Mesothelial cell of epicardium (in vitro differentiated cells): ENCODE measurements at regions not wholly inside any gene's neighbourhood (a gene's known extent, or its start where the extent isn't known, plus 50 kb on each side); places are given as distances from the start of the nearest gene placed in this dataset.

ENCODE experiments used
- DNase-seq, 2 experiments: peaks; one replicate each; pipeline ENCODE4 v3.0.0; 2021; ENCODE audit warnings: low spot score in 2 of 2; ENCODE audit not compliant: unreplicated experiment in 2 of 2
- H3K27ac Mint-ChIP-seq: 2 replicates; pipeline ENCODE4 v1.8.0; 2021; ENCODE audit warnings: mixed read lengths
- H3K27me3 Mint-ChIP-seq: 2 replicates; pipeline ENCODE4 v1.8.0; 2021; ENCODE audit warnings: low read depth, mixed read lengths
- H3K36me3 Mint-ChIP-seq: 2 replicates; pipeline ENCODE4 v1.8.0; 2021; ENCODE audit warnings: mixed read lengths
- H3K4me1 Mint-ChIP-seq: 2 replicates; pipeline ENCODE4 v1.8.0; 2021; ENCODE audit warnings: mixed read lengths
- H3K4me3 Mint-ChIP-seq: 2 replicates; pipeline ENCODE4 v1.8.0; 2021; ENCODE audit warnings: mild to moderate bottlenecking, moderate library complexity, mixed read lengths
- H3K9me3 Mint-ChIP-seq: 2 replicates; pipeline ENCODE4 v1.8.0; 2021; ENCODE audit warnings: mixed read lengths
- TF ChIP-seq, protein P1 (sequence below): fragments of 200-600 bp; sonication (generic); IDR thresholded peaks from one replicate; pipeline ENCODE4 v1.5.0; 2021; ENCODE audit warnings: antibody characterized with exemption; ENCODE audit not compliant: unreplicated experiment

DNA sequence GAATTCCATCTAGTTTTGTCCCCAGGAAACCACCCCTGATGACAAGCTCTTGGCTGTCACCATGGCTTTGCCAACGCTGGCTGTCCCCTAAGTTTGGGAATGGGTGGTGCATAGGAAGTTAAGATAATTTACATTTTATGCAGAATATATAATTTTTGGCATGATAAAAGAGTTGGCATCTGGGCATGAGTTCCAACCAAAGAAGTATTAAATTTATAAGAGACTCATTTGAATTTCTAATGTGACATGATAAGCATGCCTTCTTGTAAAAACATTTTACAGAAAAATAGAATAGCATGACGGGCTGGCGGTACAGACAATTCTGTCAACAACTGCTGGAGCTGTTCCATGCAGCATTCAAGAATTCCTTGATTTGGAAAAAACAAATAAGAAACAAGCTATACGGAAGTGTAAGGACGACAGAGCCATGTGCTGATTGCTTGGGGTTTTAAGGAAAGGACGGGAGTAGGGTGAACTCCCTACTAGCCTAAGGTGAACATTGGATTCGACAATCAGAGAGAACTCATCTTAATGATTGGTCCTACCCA lies 106.8 kb upstream of the C1orf21 start:
- H3K27me3 Mint-ChIP-seq: no peaks in the 10 kb centered on the region
- no peak for DNase-seq
- H3K27ac Mint-ChIP-seq: no peak overlapping the region
- no peaks in the 10 kb centered on the region for H3K4me1 Mint-ChIP-seq
- no peaks in the 10 kb centered on the region for H3K36me3 Mint-ChIP-seq
- H3K4me3 Mint-ChIP-seq: no peak overlapping the region
- TF ChIP-seq, protein P1, sequence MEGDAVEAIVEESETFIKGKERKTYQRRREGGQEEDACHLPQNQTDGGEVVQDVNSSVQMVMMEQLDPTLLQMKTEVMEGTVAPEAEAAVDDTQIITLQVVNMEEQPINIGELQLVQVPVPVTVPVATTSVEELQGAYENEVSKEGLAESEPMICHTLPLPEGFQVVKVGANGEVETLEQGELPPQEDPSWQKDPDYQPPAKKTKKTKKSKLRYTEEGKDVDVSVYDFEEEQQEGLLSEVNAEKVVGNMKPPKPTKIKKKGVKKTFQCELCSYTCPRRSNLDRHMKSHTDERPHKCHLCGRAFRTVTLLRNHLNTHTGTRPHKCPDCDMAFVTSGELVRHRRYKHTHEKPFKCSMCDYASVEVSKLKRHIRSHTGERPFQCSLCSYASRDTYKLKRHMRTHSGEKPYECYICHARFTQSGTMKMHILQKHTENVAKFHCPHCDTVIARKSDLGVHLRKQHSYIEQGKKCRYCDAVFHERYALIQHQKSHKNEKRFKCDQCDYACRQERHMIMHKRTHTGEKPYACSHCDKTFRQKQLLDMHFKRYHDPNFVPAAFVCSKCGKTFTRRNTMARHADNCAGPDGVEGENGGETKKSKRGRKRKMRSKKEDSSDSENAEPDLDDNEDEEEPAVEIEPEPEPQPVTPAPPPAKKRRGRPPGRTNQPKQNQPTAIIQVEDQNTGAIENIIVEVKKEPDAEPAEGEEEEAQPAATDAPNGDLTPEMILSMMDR: no peak
- H3K9me3 Mint-ChIP-seq: peaks cover 18% of the 10 kb centered on the region

DNA sequence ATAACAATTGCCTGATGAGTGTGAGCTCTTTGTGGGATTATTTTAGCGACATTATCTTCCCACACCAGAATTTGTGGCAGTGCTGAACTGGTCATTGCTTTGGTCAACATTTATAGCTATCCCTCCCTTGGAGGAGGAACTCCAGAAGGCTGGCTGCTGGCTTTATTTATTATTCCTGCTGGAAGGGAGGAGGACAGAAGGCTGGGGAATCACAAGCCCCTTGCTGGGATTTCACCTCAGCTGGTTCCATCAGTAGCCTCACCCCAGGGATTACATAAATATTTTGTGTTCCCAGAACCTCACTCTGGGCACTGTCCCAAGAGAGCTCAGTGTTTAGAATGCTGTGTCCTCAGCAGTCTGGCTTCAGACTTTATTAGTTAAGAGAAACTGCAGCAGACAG lies 102.8 kb upstream of the C1orf21 start:
- no peak overlapping the region for H3K27ac Mint-ChIP-seq
- DNase-seq: no peak
- TF ChIP-seq, protein P1: no peak
- H3K4me1 Mint-ChIP-seq: no peaks in the 10 kb centered on the region
- H3K36me3 Mint-ChIP-seq: peaks cover 4% of the 10 kb centered on the region
- H3K9me3 Mint-ChIP-seq: peaks cover 14% of the 10 kb centered on the region
- no peaks in the 10 kb centered on the region for H3K27me3 Mint-ChIP-seq
- no peak overlapping the region for H3K4me3 Mint-ChIP-seq

DNA sequence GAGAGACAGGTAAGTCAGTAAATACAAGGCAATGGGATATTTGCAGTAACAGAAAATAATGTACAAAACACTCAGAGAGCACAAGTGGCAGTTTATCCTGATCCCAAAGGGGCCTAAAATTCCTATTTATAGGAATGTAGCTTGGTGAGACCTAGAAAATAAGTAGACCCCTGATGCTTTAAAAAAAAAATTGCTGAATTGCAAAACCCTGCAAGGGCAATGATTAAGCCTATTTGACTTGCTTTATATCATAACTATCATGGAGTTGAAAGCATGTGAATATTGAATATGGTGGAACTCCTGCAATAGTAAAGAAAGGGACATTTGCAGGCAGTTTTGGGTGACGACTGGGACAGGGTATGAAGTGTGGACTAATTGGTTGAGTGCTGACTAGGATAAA lies 101.9 kb upstream of the C1orf21 start:
- H3K4me3 Mint-ChIP-seq: no peak overlapping the region
- H3K4me1 Mint-ChIP-seq: no peaks in the 10 kb centered on the region
- DNase-seq: no peak
- H3K27me3 Mint-ChIP-seq: no peaks in the 10 kb centered on the region
- TF ChIP-seq, protein P1: no peak
- no peak overlapping the region for H3K27ac Mint-ChIP-seq
- H3K36me3 Mint-ChIP-seq: peaks cover 4% of the 10 kb centered on the region
- H3K9me3 Mint-ChIP-seq: peaks cover 22% of the 10 kb centered on the region

DNA sequence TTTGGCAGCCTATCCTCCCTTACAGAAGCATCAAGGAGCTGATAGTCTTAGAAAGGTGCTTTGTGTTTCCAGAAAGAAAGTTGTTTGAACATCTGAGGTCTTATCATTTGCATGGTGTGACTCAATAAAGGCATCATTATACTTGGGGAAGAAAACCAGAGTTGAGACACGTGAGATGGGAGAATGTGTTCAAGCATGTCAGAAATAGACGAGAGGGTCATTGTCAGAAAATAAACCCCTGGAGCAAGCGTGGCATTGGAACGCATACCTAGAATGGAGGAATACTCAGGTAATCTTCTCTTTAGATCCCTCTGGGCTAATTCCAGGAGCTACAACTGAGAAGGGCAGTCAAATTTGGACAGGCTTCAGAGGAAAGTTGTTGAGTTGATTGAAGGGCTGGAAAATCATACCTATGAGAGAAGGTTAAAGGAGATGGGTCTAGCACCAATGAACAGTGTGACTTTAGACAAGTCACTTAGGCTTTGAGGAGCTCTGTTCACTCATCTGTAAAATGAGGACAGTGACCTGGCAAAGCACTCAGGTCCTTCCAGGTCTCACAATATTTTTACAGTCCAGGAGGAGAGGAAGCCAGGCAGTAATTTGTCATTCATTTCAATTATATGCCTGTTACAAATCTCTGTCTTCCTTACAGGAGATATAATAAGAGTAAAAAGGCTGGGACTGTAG lies 101.3 kb upstream of the C1orf21 start:
- no peak overlapping the region for H3K27ac Mint-ChIP-seq
- no peak overlapping the region for H3K4me3 Mint-ChIP-seq
- no peak for DNase-seq
- H3K36me3 Mint-ChIP-seq: peaks cover 4% of the 10 kb centered on the region
- no peaks in the 10 kb centered on the region for H3K27me3 Mint-ChIP-seq
- peaks cover 28% of the 10 kb centered on the region for H3K9me3 Mint-ChIP-seq
- TF ChIP-seq, protein P1: no peak
- no peaks in the 10 kb centered on the region for H3K4me1 Mint-ChIP-seq

DNA sequence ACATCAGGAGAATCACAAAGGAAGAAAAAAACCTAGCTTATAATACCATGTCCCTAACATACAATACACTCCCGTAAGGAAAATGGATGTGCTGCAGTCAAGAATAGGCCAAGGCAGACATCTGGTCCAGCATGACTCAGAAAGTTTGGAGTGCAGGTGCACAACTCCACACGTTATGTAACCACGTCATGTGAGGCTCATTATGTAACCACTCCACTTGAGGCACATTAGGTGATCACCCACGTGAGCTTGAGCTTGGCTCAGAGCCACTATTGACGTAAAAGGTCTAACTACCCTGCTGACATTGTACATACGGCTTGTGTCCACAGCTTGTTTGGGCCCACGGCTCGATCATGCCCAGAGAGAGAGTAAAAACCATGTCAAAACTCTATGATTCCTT lies 99.8 kb upstream of the C1orf21 start:
- peaks cover 43% of the 10 kb centered on the region for H3K9me3 Mint-ChIP-seq
- no peak overlapping the region for H3K27ac Mint-ChIP-seq
- TF ChIP-seq, protein P1: no peak
- H3K36me3 Mint-ChIP-seq: peaks cover 4% of the 10 kb centered on the region
- DNase-seq: no peak
- no peak overlapping the region for H3K4me3 Mint-ChIP-seq
- H3K4me1 Mint-ChIP-seq: no peaks in the 10 kb centered on the region
- H3K27me3 Mint-ChIP-seq: no peaks in the 10 kb centered on the region
